Ovary (tissue), 7 donors: ENCODE measurements at regions not wholly inside any gene's neighbourhood (a gene's known extent, or its start where the extent isn't known, plus 50 kb on each side); places are given as distances from the start of the nearest gene placed in this dataset.

Experiments used
- DNase-seq, 5 donors: peaks; one replicate each; pipeline ENCODE4 v3.0.0-alpha.2; 2019 to 2020
- H3K27ac ChIP-seq, 2 donors: fragments of 200-600 bp; one replicate each; pipeline versions ENCODE4 v1.5.1 to v1.8.0; 2019 to 2022
- H3K27me3 ChIP-seq: fragments of 200-600 bp; one replicate; pipeline ENCODE4 v1.8.0; 2022
- H3K36me3 ChIP-seq: fragments of 200-600 bp; sonication (generic); one replicate; pipeline ENCODE4 v1.5.1; 2019
- H3K4me1 ChIP-seq: one replicate; pipeline ENCODE4 v1.8.1; 2013; ENCODE audit warnings: mild to moderate bottlenecking, moderate library complexity; ENCODE audit not compliant: insufficient read depth
- H3K4me3 ChIP-seq: fragments of 200-600 bp; sonication (generic); one replicate; pipeline ENCODE4 v1.5.1; 2017
- H3K9me3 ChIP-seq, 2 donors: fragments of 200-600 bp in 1 of 2; sonication (generic) in 1 of 2; one replicate each; pipeline versions ENCODE4 v1.5.1 to v1.8.1; 2013 to 2019; ENCODE audit warnings: mild to moderate bottlenecking in 1 of 2, moderate library complexity in 1 of 2
- CTCF ChIP-seq, 3 donors: fragments of 450-650 bp in 2 of 3; fragments of 200-600 bp in 1 of 3; IDR thresholded peaks; one replicate each; pipeline versions ENCODE4 v1.5.1 to v1.8.0; 2016 to 2022; ENCODE audit warnings: antibody characterized with exemption in 3 of 3, mild to moderate bottlenecking in 1 of 3
- EP300 ChIP-seq: sonication (generic); formaldehyde crosslinking; IDR thresholded peaks from one replicate; pipeline ENCODE4 v1.6.1; 2017; ENCODE audit warnings: antibody characterized with exemption
- POLR2A ChIP-seq: fragments of 450-650 bp; IDR thresholded peaks from one replicate; pipeline ENCODE4 v1.6.1; 2017; ENCODE audit warnings: antibody characterized with exemption, mild to moderate bottlenecking, moderate library complexity
- WGBS, 3 donors: extraction: QIAGEN DNeasy Blood & Tissue Kit in 1 of 3; methylation state at CpG; one replicate each; pipeline versions ENCODE4 v1.1.5 to v1.1.7; 2013 to 2017; 5-methylcytosine and 5-hydroxymethylcytosine counted together
- intact Hi-C, 4 donors: fragments of 100-400 bp; cut with DNase I; formaldehyde crosslinking; loops; one replicate each; pipeline versions ENCODE4 v1.11.0 to v1.15.1; 2022 to 2023
- donor health status: DM: no; HTN: no; CAD: no; lungs with moderate emphysema.
- donor health status: DM: no; HTN: no; CAD: no.
- donor health status: Bipolar disorder and iron deficiency.
- donor health status: DM: no; HTN: no; CAD: no.
- donor health status: DM: yes; HTN: yes; CAD: no.

GRCh38 chr2:20913491-20913890 is 90.6 kb upstream of the LDAH start:
- no peaks in the 10 kb centered on the region for H3K36me3 ChIP-seq

GRCh38 chr2:20900052-20900636 is 77.2 kb upstream of the LDAH start:
- Histone ChIP-seq H3K4me3 (no peak overlapping the region), H3K27ac (no peak overlapping the region), H3K27me3 (no peaks in the 10 kb centered on the region), H3K4me1 (no peaks in the 10 kb centered on the region), H3K36me3 (no peaks in the 10 kb centered on the region), H3K9me3 (no peaks in the 10 kb centered on the region)
- intact Hi-C loops = no loop called here
- WGBS, 3 donors = 55 to 89% (median 74%) methylated on average over 2 of the region's 2 CpGs
- no peak for TF ChIP-seq EP300
- TF ChIP-seq POLR2A = no peak
- no peak for TF ChIP-seq CTCF (IDR thresholded peaks at IDR 0.05)
- no peak for DNase-seq

More at GRCh38 chr2:20913491-20913890, 90.6 kb upstream of the LDAH start:
- WGBS, 3 donors = 51 to 71% (median 69%) methylated on average over 3 of the region's 3 CpGs
- H3K27ac ChIP-seq = no peak overlapping the region
- no peak for DNase-seq
- TF ChIP-seq EP300 (no peak), POLR2A (no peak), CTCF (IDR thresholded peaks at IDR 0.05) (no peak)
- H3K27me3 ChIP-seq = no peaks in the 10 kb centered on the region
- no peaks in the 10 kb centered on the region for H3K4me1 ChIP-seq
- no peaks in the 10 kb centered on the region for H3K9me3 ChIP-seq
- intact Hi-C loops = no loop called here
- no peak overlapping the region for H3K4me3 ChIP-seq

- intact Hi-C loops = no loop called here
- DNase-seq = no peak
- no peaks in the 10 kb centered on the region for H3K36me3 ChIP-seq
- TF ChIP-seq POLR2A = no peak
- TF ChIP-seq CTCF (IDR thresholded peaks at IDR 0.05) = no peak
- TF ChIP-seq EP300 = no peak
- no peaks in the 10 kb centered on the region for H3K9me3 ChIP-seq
- no peaks in the 10 kb centered on the region for H3K4me1 ChIP-seq
- no peak overlapping the region for H3K4me3 ChIP-seq
- H3K27me3 ChIP-seq = no peaks in the 10 kb centered on the region
- 81 to 92% (median 81%) methylated on average over 2 of the region's 2 CpGs for WGBS, 3 donors
- no peak overlapping the region for H3K27ac ChIP-seq
Measured at GRCh38 chr2:20897874-20898453, 75.1 kb upstream of the LDAH start.

- TF ChIP-seq EP300 (no peak), POLR2A (no peak), CTCF (IDR thresholded peaks at IDR 0.05) (no peak)
- WGBS, 3 donors = 51 to 67% (median 52%) methylated on average over 3 of the region's 3 CpGs
- Histone ChIP-seq H3K36me3 (no peaks in the 10 kb centered on the region), H3K4me3 (no peak overlapping the region), H3K4me1 (no peaks in the 10 kb centered on the region), H3K9me3 (no peaks in the 10 kb centered on the region), H3K27ac (no peak overlapping the region), H3K27me3 (no peaks in the 10 kb centered on the region)
- intact Hi-C loops = no loop called here
- DNase-seq = no peak
Measured at GRCh38 chr2:20897047-20897446, 74.1 kb upstream of the LDAH start.
